ENCODE measurements at regions not wholly inside any gene's neighbourhood (a gene's known extent, or its start where the extent isn't known, plus 50 kb on each side); places are given as distances from the start of the nearest gene placed in this dataset.

DNA sequence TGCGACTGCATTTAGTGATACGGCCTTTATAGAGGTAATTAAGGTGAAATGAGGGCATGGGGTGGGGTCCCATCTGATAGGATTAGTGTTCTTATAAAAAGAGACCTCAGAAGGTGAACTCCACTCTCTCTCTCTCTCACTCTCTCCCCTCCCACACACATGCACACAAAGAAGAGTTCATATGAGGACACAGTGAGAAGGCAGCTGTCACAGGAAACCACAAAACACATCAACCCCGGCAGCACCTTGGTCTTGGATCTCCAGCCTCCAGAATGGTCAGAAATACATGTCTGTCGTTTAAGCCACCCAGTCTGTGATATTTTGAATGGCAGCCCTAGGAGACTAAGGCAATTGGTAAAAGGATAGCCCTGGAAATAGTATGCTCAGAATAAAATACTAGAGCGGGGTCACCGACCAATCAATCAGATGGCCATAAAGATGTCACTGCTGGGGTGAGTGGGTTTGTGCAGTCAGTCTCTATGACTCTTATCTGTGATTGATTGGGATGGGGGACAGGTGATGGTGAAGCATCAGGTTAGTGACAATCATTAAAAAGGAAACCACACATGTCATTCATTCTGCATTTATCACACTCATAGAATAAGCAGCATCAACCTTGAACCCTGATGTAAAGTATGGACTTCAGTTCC is 118.9 kb upstream of the POU3F3 start:
- no peak for DNase-seq (ENCODE audit: low read depth in 4 of 4, low spot score in 3 of 4)

DNA sequence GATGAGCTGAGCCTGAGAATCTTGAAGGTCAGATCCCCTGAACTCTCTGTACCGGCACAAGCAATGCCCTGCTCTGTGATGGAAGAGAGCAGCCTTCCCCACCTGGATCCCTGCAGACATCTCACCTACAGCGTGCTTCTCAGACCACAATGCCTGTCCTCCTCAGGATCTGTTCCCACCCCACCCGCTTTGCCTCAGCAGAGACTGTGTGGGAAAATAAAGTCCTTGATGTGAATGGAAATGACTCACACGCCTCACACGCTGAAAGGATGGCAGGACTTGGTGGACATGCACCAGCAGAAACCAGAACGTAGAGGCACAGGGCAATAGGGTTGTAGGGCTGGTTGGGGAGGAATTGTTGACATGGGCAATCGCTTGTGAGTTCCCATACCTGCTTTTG is 117.9 kb upstream of the POU3F3 start:
- no peak for DNase-seq (ENCODE audit: low read depth in 4 of 4, low spot score in 3 of 4)

GRCh38 chr2:104741860-104742259 is 112.1 kb upstream of the POU3F3 start:
- DNase-seq (ENCODE audit: low read depth in 4 of 4, low spot score in 3 of 4), result no peak

- no peak for DNase-seq (ENCODE audit: low read depth in 4 of 4, low spot score in 3 of 4)
Observed at GRCh38 chr2:104744537-104744936, 109.4 kb upstream of the POU3F3 start.

DNA sequence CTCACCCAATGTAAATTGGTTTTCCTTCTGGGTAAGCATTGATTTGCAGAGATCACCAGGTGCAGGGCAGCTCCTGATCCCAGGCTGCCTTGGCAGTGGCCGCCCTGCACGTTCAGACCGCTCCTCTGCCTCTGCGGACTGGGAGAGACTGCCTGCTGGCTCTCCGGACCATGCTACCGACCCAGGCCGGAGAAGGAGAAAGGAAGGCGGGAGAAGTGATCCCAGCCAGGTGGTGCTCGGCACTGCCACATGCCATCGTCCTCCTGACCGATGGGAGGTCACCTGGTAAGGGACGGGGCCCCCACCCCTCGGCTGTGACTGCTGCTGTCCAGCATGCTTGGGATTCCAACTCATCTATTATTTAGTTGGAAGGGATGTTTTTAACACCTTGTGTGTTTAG is 108.1 kb upstream of the POU3F3 start:
- DNase-seq (ENCODE audit: low read depth in 4 of 4, low spot score in 3 of 4), result no peak

GRCh38 chr2:104746299-104746698 is 107.6 kb upstream of the POU3F3 start:
- DNase-seq (ENCODE audit: low read depth in 4 of 4, low spot score in 3 of 4), result no peak

GRCh38 chr2:104746858-104747257 is 107.1 kb upstream of the POU3F3 start:
- peak in 1 of 4 donors; percentile 14 for DNase-seq (ENCODE audit: low read depth in 4 of 4, low spot score in 3 of 4)

- no peak for DNase-seq (ENCODE audit: low read depth in 4 of 4, low spot score in 3 of 4)
Observed at GRCh38 chr2:104749856-104750460, 104.0 kb upstream of the POU3F3 start.

DNA sequence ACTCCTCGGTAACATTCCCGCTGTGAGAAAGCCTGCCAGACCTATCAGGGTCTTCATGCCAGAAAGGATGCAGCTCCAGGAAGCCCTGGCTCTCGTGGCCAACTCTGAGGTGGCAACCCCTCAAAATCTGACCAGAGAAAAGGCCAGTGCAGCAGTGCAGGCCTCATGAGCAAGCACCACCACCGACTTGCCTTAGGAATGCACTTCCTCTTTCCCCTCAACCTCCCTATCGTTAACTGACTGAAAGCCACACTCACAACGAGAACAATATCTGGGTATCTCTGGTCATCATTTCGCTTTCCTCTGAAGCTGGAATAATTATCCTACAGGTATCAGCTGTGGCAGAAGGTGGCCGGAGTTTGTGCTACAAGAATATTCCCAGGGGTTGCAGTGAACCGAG is 101.4 kb upstream of the POU3F3 start:
- no peak for DNase-seq (ENCODE audit: low read depth in 4 of 4, low spot score in 3 of 4)

DNA sequence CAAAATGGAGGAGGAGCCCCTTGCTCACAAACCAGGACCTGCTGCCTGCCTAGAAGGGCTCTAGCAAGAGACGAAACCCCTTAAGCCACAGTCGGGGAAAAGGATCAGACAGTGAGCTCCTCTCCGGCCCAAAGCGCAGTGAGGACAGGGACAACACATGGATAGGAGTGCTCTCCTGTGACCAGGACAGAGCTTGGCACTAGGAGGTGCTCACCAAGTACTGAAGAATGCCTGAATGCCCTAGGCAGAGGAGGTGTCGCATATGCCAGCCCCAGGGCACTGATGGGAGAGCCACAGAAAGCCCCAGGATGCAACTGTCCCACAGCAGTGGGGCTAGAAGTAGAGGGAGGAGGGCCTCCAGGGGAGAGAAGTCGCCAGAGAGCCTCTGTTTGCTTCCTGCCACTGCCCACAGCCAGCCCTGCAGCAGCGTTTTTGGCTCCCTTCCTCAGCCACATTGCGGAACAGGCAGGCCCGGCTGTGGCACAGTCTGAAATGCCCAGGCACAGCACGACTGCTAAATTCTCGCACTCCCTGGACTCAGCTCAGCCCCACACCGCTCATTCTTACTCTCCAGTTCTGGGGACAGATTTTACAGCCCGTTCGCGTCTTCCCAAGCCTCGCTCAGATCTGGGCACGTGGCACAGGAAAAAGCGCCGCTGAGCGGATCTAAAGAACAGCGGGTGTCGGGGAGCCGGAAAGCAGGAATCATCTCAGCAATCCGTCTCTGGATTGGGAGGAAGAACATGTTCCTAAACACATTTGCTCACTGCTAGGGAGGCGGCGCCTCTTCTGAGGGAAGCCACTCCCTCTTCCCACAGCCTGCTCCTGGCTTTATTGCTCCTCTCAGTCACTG is 98.7 kb upstream of the POU3F3 start:
- DNase-seq (ENCODE audit: low read depth in 4 of 4, low spot score in 3 of 4), result no peak

- no peak for DNase-seq (ENCODE audit: low read depth in 4 of 4, low spot score in 3 of 4)
Observed at GRCh38 chr2:104756118-104756517, 97.8 kb upstream of the POU3F3 start.

DNA sequence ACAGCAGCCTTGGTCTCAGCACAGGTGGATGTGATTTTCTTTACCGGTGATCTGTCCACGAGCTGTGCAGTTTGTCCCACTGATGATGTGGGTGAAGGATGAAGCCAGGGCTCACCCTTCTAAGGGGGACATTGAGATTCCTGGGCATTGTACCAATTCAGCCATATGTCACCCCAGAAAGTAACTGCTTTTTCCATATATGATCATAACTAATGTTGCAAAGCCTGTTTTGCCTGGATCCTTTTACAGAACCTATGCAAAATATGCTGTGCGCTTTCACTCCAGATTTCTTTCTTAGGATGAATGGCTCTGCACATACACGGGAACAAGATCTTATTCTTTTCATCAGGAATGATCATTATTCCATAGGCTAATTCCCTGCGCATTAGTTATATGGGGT is 96.9 kb upstream of the POU3F3 start:
- no peak for DNase-seq (ENCODE audit: low read depth in 4 of 4, low spot score in 3 of 4)

- peak in 1 of 4 donors; percentile 28 for DNase-seq (ENCODE audit: low read depth in 4 of 4, low spot score in 3 of 4)
Observed at GRCh38 chr2:104758199-104758620, 95.7 kb upstream of the POU3F3 start.

DNA sequence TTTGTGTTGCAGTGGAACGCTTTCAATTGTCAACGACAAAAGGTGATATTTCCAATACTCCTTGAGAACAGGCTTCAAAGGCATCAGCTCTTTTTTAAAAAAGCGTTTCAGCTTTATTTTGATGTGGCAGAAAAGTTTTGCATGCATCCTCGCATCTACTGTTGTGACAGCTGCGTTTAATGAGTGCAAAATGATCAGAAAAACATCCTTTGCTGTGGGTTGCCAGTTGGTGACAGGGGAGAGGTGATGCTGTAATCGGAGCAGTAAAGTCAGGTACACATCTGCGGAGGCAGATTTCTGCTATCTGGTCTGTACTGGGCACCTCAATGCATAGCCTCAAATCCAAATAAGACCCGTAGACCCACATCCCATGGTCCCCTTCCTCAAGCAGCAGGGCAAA is 91.9 kb upstream of the POU3F3 start:
- no peak for DNase-seq (ENCODE audit: low read depth in 4 of 4, low spot score in 3 of 4)

DNA sequence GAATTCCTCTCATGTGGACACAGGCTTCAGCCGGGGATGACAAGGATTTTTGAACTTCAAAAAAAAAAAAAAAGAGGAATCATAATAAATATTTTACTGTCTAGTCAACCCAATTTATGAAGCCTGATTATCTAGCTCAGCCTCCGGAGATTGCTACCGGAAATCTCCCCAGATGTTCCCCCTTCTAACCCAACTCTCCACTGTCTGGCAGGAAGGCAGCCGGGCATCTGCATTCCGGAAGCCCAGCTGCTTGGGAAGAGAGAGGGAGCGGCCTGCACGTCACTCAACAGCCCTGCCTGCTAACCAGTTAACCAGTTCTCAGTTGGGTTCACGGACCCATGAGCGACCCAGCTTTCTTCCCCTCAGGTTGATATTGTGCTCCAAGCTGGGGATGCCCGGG is 87.2 kb upstream of the POU3F3 start:
- no peak for DNase-seq (ENCODE audit: low read depth in 4 of 4, low spot score in 3 of 4)

DNA sequence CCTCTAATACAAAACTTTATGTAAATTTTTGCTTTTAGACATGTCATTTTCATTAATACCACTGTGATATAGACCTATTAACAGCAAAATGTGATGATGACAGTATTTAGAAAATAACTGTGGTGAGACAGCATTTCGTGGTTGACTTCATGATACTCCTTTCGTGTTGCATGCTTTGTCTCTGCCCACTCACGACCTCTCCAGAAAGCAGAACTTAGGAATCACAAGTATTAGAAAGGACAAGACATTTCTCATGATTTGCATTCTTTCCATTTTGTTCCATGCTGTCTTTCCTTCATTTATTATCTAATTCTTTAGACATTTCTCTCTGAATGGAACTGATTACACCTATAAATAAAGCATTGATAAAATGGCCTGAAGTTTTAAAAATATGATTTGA is 85.2 kb upstream of the POU3F3 start:
- no peak for DNase-seq (ENCODE audit: low read depth in 4 of 4, low spot score in 3 of 4)

- DNase-seq (ENCODE audit: low read depth in 4 of 4, low spot score in 3 of 4), result no peak
Observed at GRCh38 chr2:104769096-104769495, 84.8 kb upstream of the POU3F3 start.

- no peak for DNase-seq (ENCODE audit: low read depth in 4 of 4, low spot score in 3 of 4)
Observed at GRCh38 chr2:104772996-104773395, 80.9 kb upstream of the POU3F3 start.

GRCh38 chr2:104774631-104775030 is 79.3 kb upstream of the POU3F3 start:
- DNase-seq (ENCODE audit: low read depth in 4 of 4, low spot score in 3 of 4), result no peak

DNA sequence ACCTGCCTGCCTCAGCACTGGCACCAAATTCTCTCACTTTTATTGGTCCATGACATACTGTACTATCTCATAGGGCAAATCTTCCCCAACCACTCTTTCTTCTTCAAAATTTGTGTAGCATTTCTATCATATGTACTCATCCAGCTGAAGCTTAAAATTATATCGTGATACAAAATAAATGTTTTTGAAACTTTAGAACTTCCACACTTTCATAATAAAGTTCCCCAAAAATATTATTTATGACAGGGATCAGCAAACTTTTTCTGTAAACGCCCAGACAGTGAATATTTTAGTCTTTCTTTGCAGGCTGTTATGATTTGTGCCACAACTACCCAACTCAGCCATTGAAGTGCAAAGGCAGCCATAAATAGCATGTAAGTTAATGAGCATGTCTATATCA is 76.2 kb upstream of the POU3F3 start:
- DNase-seq (ENCODE audit: low read depth in 4 of 4, low spot score in 3 of 4), result no peak

- DNase-seq (ENCODE audit: low read depth in 4 of 4, low spot score in 3 of 4), result no peak
Observed at GRCh38 chr2:104781151-104781550, 72.8 kb upstream of the POU3F3 start.

- no peak for DNase-seq (ENCODE audit: low read depth in 4 of 4, low spot score in 3 of 4)
Observed at GRCh38 chr2:104784264-104784663, 69.7 kb upstream of the POU3F3 start.

Measured in right renal pelvis (tissue), 4 donors.